ENCODE measurements at regions not wholly inside any gene's neighbourhood (a gene's known extent, or its start where the extent isn't known, plus 50 kb on each side); places are given as distances from the start of the nearest gene placed in this dataset.

GRCh38 chr13:50334944-50335343, 319.7 kb downstream of the KCNRG start:
- Histone ChIP-seq H3K27ac (ENCODE audit: extremely low read depth, low read depth, low read length) (no peak overlapping the region), H3K4me3 (ENCODE audit: low read depth, low read length) (no peak overlapping the region), H3K4me1 (ENCODE audit: control insufficient read depth, insufficient read depth, low read length) (no peaks in the 10 kb centered on the region), H3K36me3 (ENCODE audit: control insufficient read depth in 2 of 2, insufficient read depth in 1 of 2, low read length in 2 of 2) (no peaks in the 10 kb centered on the region), H3K9me3 (ENCODE audit: control insufficient read depth, insufficient read depth, low read depth, low read length) (no peaks in the 10 kb centered on the region)
- TF ChIP-seq ZBTB1 (tag by site-specific recombination; IDR thresholded peaks at IDR 0.05) (no peak), KLF10 (tag by site-specific recombination; IDR thresholded peaks at IDR 0.05) (no peak), ZNF843 (tag by site-specific recombination; IDR thresholded peaks at IDR 0.05) (no peak), ZNF555 (tag by site-specific recombination; conservative IDR thresholded peaks at IDR 0.05) (no peak)
- CTCF ChIA-PET = interaction anchor here (0.9 kb wide), 1 partner anchor 250 kb away, joined by 4 read pairs; no protein-coding TSS in a partner anchor
- POLR2A ChIA-PET = interaction anchor here (0.6 kb wide), 1 partner anchor 224 kb away, joined by 3 read pairs; no protein-coding TSS in a partner anchor

DNA sequence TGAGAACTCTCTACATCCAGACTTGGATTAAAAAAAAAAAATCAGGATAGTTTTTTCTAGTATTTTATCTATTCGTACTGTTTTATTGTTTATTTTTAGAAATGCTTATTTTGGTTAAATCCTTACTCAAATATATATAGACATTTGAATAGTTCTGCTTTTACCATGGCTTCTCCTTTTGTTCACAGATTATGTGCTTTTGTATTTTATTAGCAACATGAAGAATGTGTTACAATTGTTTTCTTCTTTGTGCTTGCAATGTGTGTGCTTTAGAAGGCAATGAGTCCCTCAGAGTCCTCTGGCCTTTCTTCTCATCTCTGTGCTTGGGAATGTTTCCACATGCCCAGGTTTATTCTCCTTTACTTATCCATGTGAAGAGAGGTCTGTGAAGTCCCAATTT, 324.0 kb downstream of the KCNRG start:
- Histone ChIP-seq H3K36me3 (ENCODE audit: control insufficient read depth in 2 of 2, insufficient read depth in 1 of 2, low read length in 2 of 2) (no peaks in the 10 kb centered on the region), H3K9me3 (ENCODE audit: control insufficient read depth, insufficient read depth, low read depth, low read length) (no peaks in the 10 kb centered on the region), H3K27ac (ENCODE audit: extremely low read depth, low read depth, low read length) (no peak overlapping the region), H3K4me1 (ENCODE audit: control insufficient read depth, insufficient read depth, low read length) (no peaks in the 10 kb centered on the region), H3K4me3 (ENCODE audit: low read depth, low read length) (no peak overlapping the region)
- TF ChIP-seq BCL6B (tag by site-specific recombination; IDR thresholded peaks at IDR 0.05) = no peak
- no peak for TF ChIP-seq ZFP37 (tag by site-specific recombination; IDR thresholded peaks at IDR 0.05)
- no peak for TF ChIP-seq ATF2 (tag by site-specific recombination; IDR thresholded peaks at IDR 0.05; ENCODE audit: low read depth)
- no peak for TF ChIP-seq ZNF530 (tag by site-specific recombination; IDR thresholded peaks at IDR 0.05; ENCODE audit: low read depth)
- TF ChIP-seq ZNF624 (tag by site-specific recombination; IDR thresholded peaks at IDR 0.05) = no peak
- no peak for TF ChIP-seq SALL2 (tag by site-specific recombination; IDR thresholded peaks at IDR 0.05; ENCODE audit: borderline replicate concordance)
- no peak for TF ChIP-seq GLIS1 (tag by site-specific recombination; IDR thresholded peaks at IDR 0.05)
- TF ChIP-seq ZNF19 (tag by site-specific recombination; IDR thresholded peaks at IDR 0.05; ENCODE audit: low read depth) = no peak
- no peak for TF ChIP-seq ZBTB21 (tag by site-specific recombination; IDR thresholded peaks at IDR 0.05)
- TF ChIP-seq, protein P1, sequence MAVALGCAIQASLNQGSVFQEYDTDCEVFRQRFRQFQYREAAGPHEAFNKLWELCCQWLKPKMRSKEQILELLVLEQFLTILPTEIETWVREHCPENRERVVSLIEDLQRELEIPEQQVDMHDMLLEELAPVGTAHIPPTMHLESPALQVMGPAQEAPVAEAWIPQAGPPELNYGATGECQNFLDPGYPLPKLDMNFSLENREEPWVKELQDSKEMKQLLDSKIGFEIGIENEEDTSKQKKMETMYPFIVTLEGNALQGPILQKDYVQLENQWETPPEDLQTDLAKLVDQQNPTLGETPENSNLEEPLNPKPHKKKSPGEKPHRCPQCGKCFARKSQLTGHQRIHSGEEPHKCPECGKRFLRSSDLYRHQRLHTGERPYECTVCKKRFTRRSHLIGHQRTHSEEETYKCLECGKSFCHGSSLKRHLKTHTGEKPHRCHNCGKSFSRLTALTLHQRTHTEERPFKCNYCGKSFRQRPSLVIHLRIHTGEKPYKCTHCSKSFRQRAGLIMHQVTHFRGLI (tag by site-specific recombination; IDR thresholded peaks at IDR 0.05) = no peak
- TF ChIP-seq ZFHX2 (tag by site-specific recombination; conservative IDR thresholded peaks at IDR 0.05) = no peak
- ChIA-PET CTCF (no interaction called here), POLR2A (no interaction called here)

- Histone ChIP-seq H3K36me3 (ENCODE audit: control insufficient read depth in 2 of 2, insufficient read depth in 1 of 2, low read length in 2 of 2) (no peaks in the 10 kb centered on the region), H3K4me1 (ENCODE audit: control insufficient read depth, insufficient read depth, low read length) (no peaks in the 10 kb centered on the region), H3K27ac (ENCODE audit: extremely low read depth, low read depth, low read length) (no peak overlapping the region), H3K9me3 (ENCODE audit: control insufficient read depth, insufficient read depth, low read depth, low read length) (no peaks in the 10 kb centered on the region), H3K4me3 (ENCODE audit: low read depth, low read length) (no peak overlapping the region)
- ChIA-PET POLR2A (no interaction called here), CTCF (no interaction called here)
- TF ChIP-seq ZNF791 (tag by site-specific recombination; IDR thresholded peaks at IDR 0.05) (no peak), ZNF704 (tag by site-specific recombination; IDR thresholded peaks at IDR 0.05) (no peak), ZNF2 (tag by site-specific recombination; IDR thresholded peaks at IDR 0.05) (no peak), ZNF677 (tag by site-specific recombination; IDR thresholded peaks at IDR 0.05) (no peak), SALL2 (tag by site-specific recombination; IDR thresholded peaks at IDR 0.05; ENCODE audit: borderline replicate concordance) (no peak), KLF10 (tag by site-specific recombination; IDR thresholded peaks at IDR 0.05) (no peak), ZBTB20 (tag by site-specific recombination; IDR thresholded peaks at IDR 0.05) (no peak), ZNF571 (tag by site-specific recombination; IDR thresholded peaks at IDR 0.05) (no peak), ZNF837 (tag by site-specific recombination; IDR thresholded peaks at IDR 0.05) (no peak), ZNF138 (tag by site-specific recombination; IDR thresholded peaks at IDR 0.05; ENCODE audit: borderline replicate concordance) (no peak), ZNF140 (tag by site-specific recombination; IDR thresholded peaks at IDR 0.05) (no peak)
- TF ChIP-seq, protein P2, sequence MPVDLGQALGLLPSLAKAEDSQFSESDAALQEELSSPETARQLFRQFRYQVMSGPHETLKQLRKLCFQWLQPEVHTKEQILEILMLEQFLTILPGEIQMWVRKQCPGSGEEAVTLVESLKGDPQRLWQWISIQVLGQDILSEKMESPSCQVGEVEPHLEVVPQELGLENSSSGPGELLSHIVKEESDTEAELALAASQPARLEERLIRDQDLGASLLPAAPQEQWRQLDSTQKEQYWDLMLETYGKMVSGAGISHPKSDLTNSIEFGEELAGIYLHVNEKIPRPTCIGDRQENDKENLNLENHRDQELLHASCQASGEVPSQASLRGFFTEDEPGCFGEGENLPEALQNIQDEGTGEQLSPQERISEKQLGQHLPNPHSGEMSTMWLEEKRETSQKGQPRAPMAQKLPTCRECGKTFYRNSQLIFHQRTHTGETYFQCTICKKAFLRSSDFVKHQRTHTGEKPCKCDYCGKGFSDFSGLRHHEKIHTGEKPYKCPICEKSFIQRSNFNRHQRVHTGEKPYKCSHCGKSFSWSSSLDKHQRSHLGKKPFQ (tag by site-specific recombination; IDR thresholded peaks at IDR 0.05) = no peak
Measured at GRCh38 chr13:50340146-50340545, 324.9 kb downstream of the KCNRG start.

Measured in HEK293 (cell line).